ENCODE measurements at regions not wholly inside any gene's neighbourhood (a gene's known extent, or its start where the extent isn't known, plus 50 kb on each side); places are given as distances from the start of the nearest gene placed in this dataset.

GRCh38 chr18:78901923-78902794 is 77.5 kb upstream of the SALL3 start:
- Histone ChIP-seq H3K36me3 (ENCODE audit: insufficient read depth) (no peaks in the 10 kb centered on the region), H3K79me2 (ENCODE audit: insufficient read depth, low read depth) (no peaks in the 10 kb centered on the region)

GRCh38 chr18:78902795-78903435 is 76.7 kb upstream of the SALL3 start:
- no peak for TF ChIP-seq CTCF (conservative IDR thresholded peaks at IDR 0.05; ENCODE audit: low read depth, low read length)
- no peak overlapping the region for H3K4me3 ChIP-seq (IDR thresholded peaks at IDR 0.05; ENCODE audit: insufficient read depth, low read depth, low read length)
- no peak overlapping the region for H3K9ac ChIP-seq
- no peak overlapping the region for H3K4me2 ChIP-seq
- H3K36me3 ChIP-seq (ENCODE audit: insufficient read depth): no peaks in the 10 kb centered on the region
- no peaks in the 10 kb centered on the region for H3K27me3 ChIP-seq (ENCODE audit: insufficient read depth, low read depth)
- H4K20me1 ChIP-seq (ENCODE audit: insufficient read depth): no peaks in the 10 kb centered on the region
- no peaks in the 10 kb centered on the region for H3K79me2 ChIP-seq (ENCODE audit: insufficient read depth, low read depth)
- no peaks in the 10 kb centered on the region for H3K4me1 ChIP-seq (ENCODE audit: low read depth, poor library complexity, severe bottlenecking)
- no peak overlapping the region for H2AFZ ChIP-seq (ENCODE audit: low read depth)
- no peak overlapping the region for H3K27ac ChIP-seq

More at GRCh38 chr18:78901923-78902794, 77.5 kb upstream of the SALL3 start:
- H3K9ac ChIP-seq: no peak overlapping the region
- H4K20me1 ChIP-seq (ENCODE audit: insufficient read depth): no peaks in the 10 kb centered on the region
- no peak overlapping the region for H3K4me2 ChIP-seq
- no peak overlapping the region for H2AFZ ChIP-seq (ENCODE audit: low read depth)
- H3K4me3 ChIP-seq (IDR thresholded peaks at IDR 0.05; ENCODE audit: insufficient read depth, low read depth, low read length): no peak overlapping the region
- no peaks in the 10 kb centered on the region for H3K27me3 ChIP-seq (ENCODE audit: insufficient read depth, low read depth)
- H3K27ac ChIP-seq: no peak overlapping the region
- no peaks in the 10 kb centered on the region for H3K4me1 ChIP-seq (ENCODE audit: low read depth, poor library complexity, severe bottlenecking)
- TF ChIP-seq CTCF (conservative IDR thresholded peaks at IDR 0.05; ENCODE audit: low read depth, low read length): no peak

- no peak for TF ChIP-seq CTCF (conservative IDR thresholded peaks at IDR 0.05; ENCODE audit: low read depth, low read length)
- H4K20me1 ChIP-seq (ENCODE audit: insufficient read depth): no peaks in the 10 kb centered on the region
- H3K36me3 ChIP-seq (ENCODE audit: insufficient read depth): no peaks in the 10 kb centered on the region
- H3K4me1 ChIP-seq (ENCODE audit: low read depth, poor library complexity, severe bottlenecking): no peaks in the 10 kb centered on the region
- no peak overlapping the region for H2AFZ ChIP-seq (ENCODE audit: low read depth)
- no peak overlapping the region for H3K9ac ChIP-seq
- H3K4me3 ChIP-seq (IDR thresholded peaks at IDR 0.05; ENCODE audit: insufficient read depth, low read depth, low read length): no peak overlapping the region
- no peaks in the 10 kb centered on the region for H3K27me3 ChIP-seq (ENCODE audit: insufficient read depth, low read depth)
- H3K4me2 ChIP-seq: no peak overlapping the region
- H3K79me2 ChIP-seq (ENCODE audit: insufficient read depth, low read depth): no peaks in the 10 kb centered on the region
- no peak overlapping the region for H3K27ac ChIP-seq
These were observed 76.0 kb upstream of the SALL3 start for GRCh38 chr18:78903436-78904178.

- no peaks in the 10 kb centered on the region for H4K20me1 ChIP-seq (ENCODE audit: insufficient read depth)
- H3K4me3 ChIP-seq (IDR thresholded peaks at IDR 0.05; ENCODE audit: insufficient read depth, low read depth, low read length): no peak overlapping the region
- no peak overlapping the region for H3K27ac ChIP-seq
- H3K79me2 ChIP-seq (ENCODE audit: insufficient read depth, low read depth): no peaks in the 10 kb centered on the region
- no peak for TF ChIP-seq CTCF (conservative IDR thresholded peaks at IDR 0.05; ENCODE audit: low read depth, low read length)
- no peaks in the 10 kb centered on the region for H3K27me3 ChIP-seq (ENCODE audit: insufficient read depth, low read depth)
- no peak overlapping the region for H3K9ac ChIP-seq
- H2AFZ ChIP-seq (ENCODE audit: low read depth): no peak overlapping the region
- H3K4me2 ChIP-seq: no peak overlapping the region
- no peaks in the 10 kb centered on the region for H3K4me1 ChIP-seq (ENCODE audit: low read depth, poor library complexity, severe bottlenecking)
- H3K36me3 ChIP-seq (ENCODE audit: insufficient read depth): no peaks in the 10 kb centered on the region
These were observed 75.5 kb upstream of the SALL3 start for GRCh38 chr18:78904179-78904531.

Measured in KMS-11 (cell line).